Kidney tubule cell (primary cell): ENCODE measurements at regions not wholly inside any gene's neighbourhood (a gene's known extent, or its start where the extent isn't known, plus 50 kb on each side); places are given as distances from the start of the nearest gene placed in this dataset.

Experiments used
- DNase-seq: peaks from one replicate; pipeline ENCODE4 v3.0.0-alpha.2; 2018; ENCODE audit warnings: low spot score

DNA sequence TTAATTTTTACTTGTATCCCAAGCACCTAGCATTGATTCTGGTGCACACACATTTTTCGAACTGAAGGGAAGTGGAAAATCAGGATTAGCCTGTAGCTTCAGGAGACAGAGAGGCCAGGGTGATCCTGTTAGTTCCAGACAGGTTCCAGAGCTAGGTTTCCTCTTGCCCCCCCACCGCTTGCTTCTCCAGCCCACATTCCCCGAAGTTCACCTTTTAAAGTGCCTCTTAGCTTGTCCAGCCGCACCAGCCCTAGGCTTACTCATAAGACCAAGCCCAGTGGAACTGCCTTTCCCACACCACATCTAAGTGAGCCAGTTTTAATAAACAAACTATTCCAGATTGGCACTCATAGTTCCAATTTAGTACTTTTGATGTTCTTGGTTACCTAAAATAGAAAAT lies 898.6 kb upstream of the KLHL29 start:
- DNase-seq: no peak

DNA sequence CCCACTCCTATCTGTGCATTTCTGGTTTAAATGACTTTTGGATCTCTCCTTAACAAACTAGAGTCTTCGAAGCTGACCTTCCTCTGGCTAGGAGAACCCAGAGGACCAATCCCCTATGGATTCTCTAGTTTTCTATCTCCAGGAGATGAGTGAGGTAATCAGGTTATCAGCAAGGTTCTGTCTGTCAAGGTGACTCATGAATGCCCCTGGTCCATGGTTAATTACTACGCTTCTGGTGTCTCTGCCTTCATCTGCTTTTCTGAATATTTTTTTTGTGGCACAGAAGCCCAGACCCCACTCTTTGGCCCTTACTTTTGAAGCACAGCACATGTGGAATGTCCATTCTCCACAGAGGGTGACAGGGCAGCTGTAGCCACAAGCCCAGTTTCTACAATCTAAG lies 897.9 kb upstream of the KLHL29 start:
- no peak for DNase-seq

DNA sequence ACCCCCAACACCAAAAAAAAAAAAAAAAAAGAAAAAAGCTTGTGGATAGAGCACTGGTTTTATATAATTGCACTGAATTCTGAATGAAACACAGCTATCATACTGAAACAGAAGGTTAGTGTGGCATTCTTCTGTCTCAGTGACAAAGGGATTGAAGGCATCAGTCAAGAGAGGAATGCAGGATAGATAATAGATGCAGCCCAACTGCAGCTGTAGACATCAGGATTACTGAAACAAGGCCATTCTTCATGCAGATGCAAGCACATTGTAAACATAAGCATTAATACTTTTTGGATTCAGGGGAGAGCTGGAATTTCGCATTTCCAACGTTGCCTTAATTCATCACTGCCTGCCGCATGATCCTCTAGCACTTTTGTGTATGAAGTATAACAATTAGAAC lies 897.4 kb upstream of the KLHL29 start:
- DNase-seq: no peak

DNA sequence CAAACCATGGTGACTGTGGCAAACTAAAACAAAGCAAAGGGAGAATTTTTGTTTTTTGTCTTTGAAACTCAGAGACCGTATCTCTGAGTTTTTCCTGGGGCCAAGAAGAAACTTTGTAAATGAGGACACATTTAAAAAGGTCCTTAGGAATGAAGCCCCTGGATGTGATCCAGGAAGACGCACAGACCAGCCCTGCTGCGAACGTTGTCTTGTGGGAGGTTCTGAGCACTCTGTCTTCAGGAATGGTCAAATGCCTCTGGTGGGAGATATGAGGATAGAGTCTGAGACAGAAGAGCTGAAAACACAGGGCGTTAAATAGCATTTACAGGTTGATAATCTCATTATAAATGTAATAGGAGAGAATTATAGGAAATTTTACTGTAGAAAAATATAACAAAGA lies 893.5 kb upstream of the KLHL29 start:
- DNase-seq: no peak

DNA sequence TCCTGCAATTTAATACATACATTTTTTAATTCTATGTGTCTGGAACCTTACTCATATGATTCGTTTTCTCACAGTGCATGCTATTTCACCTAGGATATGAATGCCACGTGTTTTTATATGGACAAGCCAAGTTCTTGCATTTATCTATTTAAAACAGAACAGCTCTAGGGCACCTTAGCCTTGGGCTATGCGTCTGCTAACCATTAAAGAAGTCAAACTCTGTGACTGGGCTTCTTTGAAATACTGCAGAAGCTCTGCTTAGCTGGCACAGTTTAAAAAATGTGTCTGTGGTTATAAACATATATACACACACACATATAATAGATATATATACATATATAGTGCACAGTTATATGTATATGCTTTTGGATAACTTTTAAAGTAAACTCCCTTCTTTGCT lies 890.8 kb upstream of the KLHL29 start:
- no peak for DNase-seq

DNA sequence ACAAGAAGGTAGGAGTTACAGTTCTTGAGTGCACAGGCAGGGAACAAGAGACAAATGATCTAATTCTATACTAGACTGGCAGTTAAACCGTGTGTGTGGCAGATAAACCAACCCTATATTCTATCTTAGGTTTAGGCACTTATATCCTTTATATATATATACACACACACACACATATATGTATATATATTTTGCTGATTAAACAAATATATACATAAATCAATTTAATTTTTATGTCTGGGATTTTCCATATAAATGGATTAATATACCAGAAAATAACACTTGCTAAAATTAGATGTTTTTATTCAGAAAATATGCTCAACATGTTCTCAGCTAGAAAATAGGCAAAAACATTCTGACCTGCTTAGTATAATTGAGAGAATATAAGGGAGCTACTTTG lies 887.9 kb upstream of the KLHL29 start:
- no peak for DNase-seq

DNA sequence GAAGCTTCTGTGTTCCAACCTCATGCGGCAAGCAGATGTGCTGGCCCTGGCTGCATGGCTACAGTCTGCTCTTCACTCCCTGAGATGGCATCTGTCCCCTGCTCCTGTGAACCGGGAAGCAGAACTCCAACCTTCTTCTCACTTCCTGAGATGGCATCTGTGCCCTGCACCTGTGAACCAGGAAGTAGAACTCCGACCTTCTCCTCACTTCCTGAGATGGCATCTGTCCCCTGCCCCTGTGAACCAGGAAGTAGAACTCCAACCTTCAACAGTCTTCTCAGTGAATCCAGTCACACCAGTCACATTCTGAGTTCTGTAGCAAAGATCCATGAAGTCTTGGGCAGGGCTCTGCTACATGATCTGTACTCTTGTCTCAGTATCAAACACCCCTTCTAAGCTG lies 887.2 kb upstream of the KLHL29 start:
- DNase-seq: no peak

DNA sequence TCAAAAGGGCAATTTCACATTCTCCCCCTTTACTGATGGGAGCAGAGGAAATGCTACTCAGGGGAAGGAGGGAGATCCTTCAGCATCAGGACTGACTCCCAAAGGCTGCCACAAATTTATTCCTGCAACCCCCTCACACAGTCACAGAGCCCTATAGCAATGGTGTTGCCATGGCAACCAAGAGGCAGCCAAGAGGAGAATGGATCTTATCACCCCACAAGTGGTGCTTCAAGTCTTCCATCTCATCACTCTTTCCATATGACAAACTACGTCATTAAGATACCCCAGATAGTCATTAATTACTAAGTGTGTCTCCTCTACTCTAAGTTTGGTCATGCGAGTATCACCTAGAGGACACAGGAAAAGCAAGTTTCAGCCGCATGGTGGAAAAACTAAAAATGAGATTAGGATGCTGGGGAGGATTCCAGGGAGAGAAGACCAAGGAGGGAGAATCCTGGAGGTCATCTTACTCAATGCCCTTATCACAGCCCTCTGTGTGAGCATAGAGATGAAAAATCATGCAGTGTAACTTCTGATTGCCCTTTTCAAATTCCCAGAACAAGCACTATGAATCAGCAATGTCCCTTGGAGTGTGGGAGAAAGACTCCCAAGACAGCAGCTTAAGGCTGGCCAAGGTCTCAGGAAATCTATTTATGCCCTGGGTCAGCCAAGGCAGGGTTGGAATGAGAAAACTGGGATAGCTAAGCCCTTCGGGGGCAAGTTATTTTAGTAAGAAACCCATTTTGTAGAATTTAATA lies 885.7 kb upstream of the KLHL29 start:
- no peak for DNase-seq

DNA sequence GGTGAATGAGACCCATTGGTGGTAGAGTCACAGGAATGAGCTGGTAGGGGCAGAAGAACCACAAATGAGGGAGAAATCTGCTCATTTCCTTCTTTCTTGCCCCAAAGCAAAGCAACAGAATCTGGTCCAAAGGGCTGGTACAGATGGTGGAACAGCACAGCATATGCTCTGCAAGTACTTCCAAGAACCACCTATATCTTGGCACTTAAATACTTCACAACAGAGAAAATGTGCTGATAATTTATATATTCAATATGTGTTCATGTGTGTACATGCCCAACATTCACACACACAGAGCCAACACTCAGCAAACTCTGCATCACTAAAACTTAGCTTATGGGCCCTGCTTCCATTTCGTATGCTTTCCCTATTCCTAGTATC lies 884.4 kb upstream of the KLHL29 start:
- no peak for DNase-seq

DNA sequence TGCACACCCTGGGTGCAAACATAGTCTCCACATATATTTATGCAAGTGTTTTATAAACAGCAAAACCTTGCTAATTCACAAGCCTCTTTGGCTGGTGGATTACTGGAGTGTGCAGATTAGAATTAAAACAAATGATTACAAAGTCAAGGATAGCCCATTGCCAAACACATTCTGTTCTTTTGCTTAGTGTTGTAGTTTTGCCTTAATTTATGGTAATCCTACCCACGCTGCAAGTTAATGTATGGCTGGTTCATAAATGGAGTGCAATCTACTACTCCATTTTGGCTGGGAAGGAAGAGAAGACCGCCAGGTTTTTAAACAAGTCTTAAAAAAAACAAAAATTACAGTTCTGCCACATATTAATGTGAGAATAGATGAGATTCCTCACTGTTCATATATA lies 883.1 kb upstream of the KLHL29 start:
- DNase-seq: no peak

DNA sequence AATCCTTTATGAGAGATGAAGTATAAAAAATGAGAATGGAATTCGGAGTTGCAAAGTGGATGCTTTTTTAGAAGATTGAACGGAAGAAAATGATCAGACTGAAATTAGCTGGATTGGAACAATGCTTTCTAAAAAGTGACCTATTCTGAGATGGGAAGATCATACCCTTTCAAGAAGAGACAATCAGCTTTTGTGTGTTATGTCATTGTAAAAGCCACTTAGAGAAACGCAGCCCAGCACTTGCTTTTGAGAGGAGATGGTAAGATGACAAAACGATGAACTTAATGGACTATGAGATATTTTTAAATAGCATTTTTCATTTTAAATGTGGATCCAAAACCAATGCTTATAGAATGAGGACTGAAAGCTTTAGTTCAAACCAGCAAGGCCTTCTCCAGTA lies 871.4 kb upstream of the KLHL29 start:
- no peak for DNase-seq

DNA sequence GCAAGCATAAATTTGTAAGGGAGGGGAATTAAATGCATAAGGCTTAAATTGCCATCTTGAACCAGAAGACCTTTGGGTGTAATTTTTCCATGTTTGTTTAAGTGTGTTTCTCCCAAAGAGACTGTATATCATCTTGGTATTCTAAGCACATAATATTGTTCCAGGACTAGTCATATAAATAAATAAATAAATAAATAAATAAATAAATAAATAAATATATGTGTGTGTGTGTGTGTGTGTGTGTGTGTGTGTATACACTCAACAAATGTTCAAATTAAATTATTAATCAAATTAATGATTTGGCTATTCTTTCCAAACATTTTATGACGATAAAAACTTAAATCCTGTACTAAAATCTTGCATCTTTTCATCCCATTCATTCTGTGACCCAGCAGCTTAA lies 867.8 kb upstream of the KLHL29 start:
- no peak for DNase-seq

DNA sequence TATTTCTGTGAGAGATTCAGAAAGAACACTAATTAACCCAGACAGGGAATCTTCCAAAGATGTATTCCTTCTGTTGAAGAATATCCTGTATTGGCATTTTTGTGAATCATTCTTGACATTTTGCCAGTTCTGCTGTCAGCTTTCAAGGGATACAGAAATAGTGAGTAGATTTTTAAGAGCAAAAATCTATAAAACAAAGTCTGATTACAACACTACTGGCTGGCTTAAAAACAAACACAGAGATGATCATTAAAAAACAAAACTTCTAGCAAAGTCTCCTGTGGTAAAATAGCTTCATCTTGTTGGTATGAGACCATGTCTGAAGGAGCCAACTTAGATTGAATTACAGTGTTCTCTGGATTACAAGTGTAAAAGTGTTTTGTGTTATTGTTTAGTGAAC lies 866.3 kb upstream of the KLHL29 start:
- peak; percentile 9 for DNase-seq

DNA sequence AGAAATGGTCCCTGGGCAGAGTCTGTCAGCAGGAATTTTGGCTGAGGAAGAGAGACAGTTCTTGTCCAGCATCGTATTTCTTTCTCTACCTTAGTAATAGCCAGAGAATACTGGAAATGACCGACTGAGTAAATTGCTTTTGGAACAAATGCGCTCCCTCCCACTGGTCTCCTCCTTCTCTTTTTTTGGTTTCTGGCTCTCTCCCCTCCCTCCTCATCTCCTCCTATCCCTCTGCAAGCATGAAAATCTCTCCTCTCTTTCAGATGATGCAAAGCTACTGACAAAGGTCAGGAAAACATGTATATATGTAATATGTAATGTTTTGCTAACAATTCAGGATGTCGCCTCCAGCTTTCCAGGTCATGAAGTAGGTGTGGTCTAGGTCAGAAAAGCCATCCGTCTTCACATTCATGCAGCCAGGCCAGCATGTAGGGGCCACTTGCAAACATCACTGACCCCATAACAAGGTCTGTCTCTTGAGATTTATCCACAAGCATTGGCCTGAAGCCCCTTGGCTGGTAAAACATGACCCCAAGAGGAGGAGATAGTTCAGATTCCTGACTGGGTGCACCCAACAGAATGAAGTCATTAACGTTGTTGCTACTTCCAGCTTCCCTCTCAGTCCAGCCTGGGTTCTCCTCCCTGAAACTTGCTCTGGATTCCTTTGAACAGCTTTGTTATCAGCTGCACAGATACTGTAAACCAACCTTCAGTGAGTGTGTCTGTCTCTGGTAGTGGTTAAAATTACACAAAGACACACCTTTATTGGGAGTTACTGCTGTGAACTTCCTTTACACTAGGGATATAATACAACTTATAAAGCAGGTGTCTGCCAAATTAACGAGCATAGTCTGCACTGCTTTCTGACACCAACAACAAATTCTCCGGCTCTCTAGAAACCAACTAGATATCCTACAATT lies 864.4 kb upstream of the KLHL29 start:
- DNase-seq: no peak

DNA sequence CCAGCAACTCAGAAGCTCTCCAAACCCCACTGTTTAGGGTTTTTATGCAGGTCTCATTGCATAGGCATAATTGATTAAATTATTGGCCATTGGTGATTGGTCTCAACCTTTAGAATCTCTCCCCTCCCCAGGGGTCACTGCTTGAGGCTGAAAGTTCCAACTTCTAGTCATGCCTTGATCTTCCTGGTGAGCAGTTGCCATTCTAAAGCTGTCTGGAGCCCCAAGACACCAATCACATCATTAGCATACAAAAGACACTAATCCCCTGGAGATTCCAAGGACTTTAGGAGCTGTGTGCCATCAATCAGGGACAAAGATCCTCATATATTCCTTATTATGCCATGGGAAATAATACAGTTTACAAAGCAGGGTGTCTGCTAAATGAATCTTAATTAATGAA lies 863.4 kb upstream of the KLHL29 start:
- no peak for DNase-seq

DNA sequence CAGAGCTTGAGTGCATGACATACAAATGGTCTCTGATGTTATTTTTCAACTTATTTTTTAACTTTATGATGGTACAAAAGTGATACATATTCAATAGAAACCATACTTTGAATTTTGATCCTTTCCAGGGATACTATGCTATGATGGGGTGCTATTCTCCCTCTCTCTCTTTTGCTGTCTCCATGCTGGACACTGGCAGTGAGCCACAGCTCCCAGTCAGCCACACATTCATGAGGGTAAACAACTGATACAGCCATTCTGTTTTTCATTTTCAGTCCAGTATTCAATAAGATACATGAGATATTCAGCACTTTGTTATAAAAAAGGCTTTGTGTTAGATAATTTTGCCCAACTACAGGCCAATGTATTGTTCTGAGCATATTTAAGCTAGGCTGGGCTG lies 859.3 kb upstream of the KLHL29 start:
- no peak for DNase-seq

DNA sequence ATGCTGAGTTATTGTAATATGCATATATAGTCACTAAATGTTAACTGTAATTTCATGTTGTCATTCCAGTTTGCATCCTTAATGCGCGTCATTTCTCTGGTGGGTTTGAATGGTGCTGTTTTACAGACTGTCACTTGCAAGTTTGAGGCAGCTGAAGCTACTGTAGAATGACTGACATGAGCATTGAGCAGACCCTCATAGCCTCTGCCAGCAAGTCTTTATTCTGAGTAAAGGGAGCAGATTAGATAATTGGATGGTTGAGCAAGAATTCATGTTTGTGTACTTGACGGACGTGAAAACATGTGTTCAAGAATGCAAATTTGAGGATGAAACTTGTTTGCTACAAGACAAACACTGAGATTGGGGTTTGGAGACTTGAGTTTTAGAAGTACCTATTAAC lies 854.8 kb upstream of the KLHL29 start:
- no peak for DNase-seq

DNA sequence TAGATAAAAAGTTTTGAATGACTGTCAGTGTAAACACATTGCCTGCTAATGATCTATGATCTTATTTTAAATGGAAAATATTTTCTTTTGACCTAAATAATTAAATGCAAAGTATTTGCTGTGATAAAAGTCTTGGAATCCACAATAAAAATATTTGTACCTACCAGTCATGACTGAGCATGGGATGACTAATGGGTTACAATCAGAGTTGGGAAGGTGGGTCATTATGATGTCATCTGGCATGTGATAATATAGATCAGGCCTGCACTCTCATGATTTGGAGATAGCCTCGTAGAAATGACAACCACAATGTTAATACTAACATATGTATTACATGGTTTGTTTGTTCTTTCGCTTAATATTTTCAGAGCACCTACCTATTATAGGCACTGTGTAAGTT lies 848.8 kb upstream of the KLHL29 start:
- peak; percentile 82 for DNase-seq

DNA sequence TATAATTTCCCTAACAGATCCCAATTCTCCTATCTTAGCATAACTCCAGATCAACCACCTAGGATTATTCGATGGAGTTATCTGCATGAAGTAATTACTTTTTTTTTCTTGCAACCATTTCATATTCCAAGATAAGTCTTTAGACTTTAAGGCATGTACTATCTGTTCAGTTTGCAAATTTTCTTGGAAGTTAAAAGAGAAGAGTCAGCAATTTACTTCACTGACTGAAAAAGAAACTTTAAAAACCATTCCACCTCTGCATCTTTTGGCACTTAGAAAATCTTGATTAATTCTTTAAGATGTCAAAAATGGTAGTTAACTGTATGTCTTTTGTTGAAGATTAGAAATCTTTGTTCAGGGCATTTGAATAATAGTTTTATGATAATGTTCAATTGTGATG lies 830.5 kb upstream of the KLHL29 start:
- no peak for DNase-seq

DNA sequence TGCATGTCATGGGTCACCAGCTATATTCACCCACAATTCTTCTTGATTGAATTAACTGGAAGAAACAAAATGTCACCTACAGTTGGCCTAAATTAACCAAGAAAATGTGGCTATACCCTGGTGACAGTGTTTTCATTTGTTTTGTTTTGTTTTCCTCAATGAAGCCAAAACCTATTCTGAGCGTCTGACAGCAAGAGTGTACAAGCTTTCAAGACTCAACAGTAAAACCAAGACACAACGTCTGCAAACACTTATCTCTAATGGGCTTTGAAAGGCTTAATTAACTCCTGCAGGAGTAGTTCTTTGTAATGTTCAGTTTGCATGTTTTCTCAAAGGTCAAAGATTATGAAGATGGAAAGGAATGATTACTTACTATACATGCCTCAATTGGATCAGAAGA lies 827.6 kb upstream of the KLHL29 start:
- no peak for DNase-seq

DNA sequence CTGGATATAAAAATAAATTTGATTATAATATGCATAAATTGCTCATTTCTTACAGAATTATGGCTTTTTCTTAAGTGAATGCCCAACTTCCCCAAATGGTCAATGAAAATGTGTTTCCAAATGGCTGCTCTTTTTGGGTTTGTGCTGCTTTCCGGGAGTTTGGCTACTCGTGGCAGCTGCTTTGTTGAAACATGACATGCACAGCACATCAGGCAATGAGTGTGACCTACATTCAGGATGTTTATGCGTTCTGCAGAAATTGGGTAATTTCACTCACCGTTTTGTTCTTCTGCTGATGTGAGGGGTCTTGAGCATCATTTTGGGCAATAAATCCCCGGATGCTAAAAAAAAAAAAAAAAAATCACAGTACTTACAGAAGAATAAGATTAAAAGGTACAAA lies 825.0 kb upstream of the KLHL29 start:
- DNase-seq: no peak

DNA sequence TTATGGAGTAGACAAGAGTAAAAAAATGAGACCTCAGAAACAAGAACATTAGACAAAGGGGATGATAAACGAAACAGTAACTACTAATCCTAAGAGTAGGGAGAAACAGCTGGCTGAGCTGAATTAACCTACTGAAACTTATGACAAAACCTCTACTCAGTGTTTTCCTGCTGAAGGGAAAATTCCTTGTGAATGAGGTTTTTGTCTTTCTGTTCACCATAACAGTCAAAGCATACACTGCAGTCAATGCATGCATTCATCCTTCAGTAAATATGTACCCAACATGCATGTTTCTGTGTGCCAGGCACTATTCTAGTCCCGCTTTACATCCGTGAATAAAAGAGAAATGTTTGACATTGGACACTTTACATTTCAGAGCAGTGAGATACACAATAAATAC lies 805.6 kb upstream of the KLHL29 start:
- no peak for DNase-seq

DNA sequence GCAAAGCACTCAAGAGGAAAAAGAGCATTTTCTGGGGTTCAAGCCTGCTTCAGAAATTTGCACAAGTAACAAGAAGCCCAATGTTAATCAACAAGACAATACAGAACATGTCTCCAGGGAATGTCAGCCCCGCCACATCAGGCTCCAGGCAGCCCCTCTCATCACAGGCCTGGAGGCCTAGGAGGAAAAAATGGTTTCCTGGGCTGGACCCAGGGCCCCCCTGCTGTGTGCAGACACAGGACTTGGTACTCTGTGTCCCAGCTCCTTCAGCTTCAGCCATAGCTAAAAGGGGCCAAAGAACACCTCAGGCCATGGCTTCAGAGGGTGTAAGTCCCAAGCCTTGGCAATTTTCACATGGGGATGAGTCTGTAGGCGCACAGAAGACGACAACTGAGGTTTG lies 802.9 kb upstream of the KLHL29 start:
- DNase-seq: no peak

DNA sequence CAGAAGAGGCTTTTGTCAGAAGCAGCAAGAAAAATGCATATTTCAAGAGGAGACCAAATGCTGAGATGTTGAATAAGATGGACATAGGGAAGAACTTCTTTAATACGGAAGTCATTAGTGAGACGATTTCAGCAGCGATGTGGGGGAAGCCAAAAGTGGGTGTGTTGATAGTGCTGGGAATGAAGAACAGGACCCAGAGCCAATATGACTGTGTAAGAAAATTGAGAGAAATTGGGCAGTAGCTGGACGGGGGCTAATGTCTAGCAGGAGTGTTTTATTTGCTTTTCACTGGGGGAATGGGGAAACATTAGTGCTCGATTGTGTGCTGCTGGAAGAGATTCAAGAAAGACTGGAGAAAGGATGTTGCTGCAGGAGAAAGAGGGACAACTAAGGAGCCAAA lies 788.7 kb upstream of the KLHL29 start:
- no peak for DNase-seq
